ENCODE measurements at regions not wholly inside any gene's neighbourhood (a gene's known extent, or its start where the extent isn't known, plus 50 kb on each side); places are given as distances from the start of the nearest gene placed in this dataset.

- TF ChIP-seq RCOR1 (IDR thresholded peaks at IDR 0.05; ENCODE audit: low read depth, low read length) (no peak), BHLHE40 (IDR thresholded peaks at IDR 0.05; ENCODE audit: low read depth, low read length) (no peak), CTCF (IDR thresholded peaks at IDR 0.05) (no peak), REST (IDR thresholded peaks at IDR 0.05) (no peak), CEBPB (IDR thresholded peaks at IDR 0.05) (no peak), ZFP36 (IDR thresholded peaks at IDR 0.05; ENCODE audit: borderline replicate concordance, partially characterized antibody) (no peak)
These were observed 253.3 kb downstream of the FAM43A start for GRCh38 chr3:194938845-194939531.

All from A549 (cell line).